ENCODE measurements at regions not wholly inside any gene's neighbourhood (a gene's known extent, or its start where the extent isn't known, plus 50 kb on each side); places are given as distances from the start of the nearest gene placed in this dataset.

DNA sequence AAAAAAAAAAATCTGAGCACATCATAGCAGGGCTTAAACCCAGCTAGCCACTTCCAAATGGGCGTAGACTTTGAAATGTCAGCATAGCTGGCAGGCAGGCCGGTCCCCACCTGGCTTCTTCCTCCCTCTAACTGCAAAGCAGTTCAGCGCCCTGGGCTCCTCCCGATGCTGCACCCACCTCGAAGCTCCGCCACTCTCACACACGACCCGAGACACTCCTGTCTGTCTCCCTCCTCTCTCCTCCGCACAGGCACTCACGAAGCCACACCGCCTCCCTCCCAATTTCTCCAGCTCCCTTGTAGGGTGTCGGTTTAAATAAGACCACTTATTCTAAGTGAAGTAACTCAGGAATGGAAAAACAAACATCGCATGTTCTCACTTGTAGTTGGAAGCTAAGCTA is 301.3 kb downstream of the NPHP4 start:
- Histone ChIP-seq H3K27ac (ENCODE audit: low read depth, low read length) (no peak overlapping the region), H3K36me3 (ENCODE audit: control insufficient read depth in 3 of 3, insufficient read depth in 3 of 3, low read length in 3 of 3) (no peaks in the 10 kb centered on the region), H3K4me1 (ENCODE audit: control insufficient read depth in 3 of 3, insufficient read depth in 3 of 3, low read length in 3 of 3) (no peaks in the 10 kb centered on the region), H3K27me3 (ENCODE audit: control insufficient read depth in 3 of 3, insufficient read depth in 3 of 3, low read length in 3 of 3) (peaks cover 4 to 25% (median 6%) of the 10 kb centered on the region in 3 donors), H3K4me3 (ENCODE audit: low read length in 3 of 3) (no peak overlapping the region), H3K9me3 (ENCODE audit: control insufficient read depth in 3 of 3, low read length in 3 of 3) (no peaks in the 10 kb centered on the region), H3K9ac (ENCODE audit: low read depth in 1 of 3, low read length in 3 of 3) (no peak overlapping the region)

DNA sequence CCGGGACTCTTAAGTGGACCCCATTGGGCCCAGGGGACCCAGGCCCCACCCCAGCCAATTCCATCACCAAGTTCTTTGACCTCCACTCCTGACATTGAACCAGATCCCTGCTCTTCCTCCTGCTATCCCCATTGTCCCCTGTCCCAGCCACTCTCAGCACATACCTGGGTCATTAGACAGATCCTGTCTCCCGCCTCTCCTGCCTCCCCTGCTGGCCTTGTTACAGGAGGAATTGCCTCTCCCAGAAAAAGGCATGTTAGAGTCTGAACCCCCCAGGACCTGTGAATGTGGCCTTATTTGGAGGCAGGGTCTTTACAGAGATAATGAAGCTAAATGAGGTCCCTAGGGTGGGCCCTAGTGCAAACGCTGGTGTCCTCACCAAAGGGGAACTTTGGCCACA is 301.9 kb downstream of the NPHP4 start:
- Histone ChIP-seq H3K9ac (ENCODE audit: low read depth in 1 of 3, low read length in 3 of 3) (no peak overlapping the region), H3K4me3 (ENCODE audit: low read length in 3 of 3) (no peak overlapping the region), H3K4me1 (ENCODE audit: control insufficient read depth in 3 of 3, insufficient read depth in 3 of 3, low read length in 3 of 3) (no peaks in the 10 kb centered on the region), H3K27me3 (ENCODE audit: control insufficient read depth in 3 of 3, insufficient read depth in 3 of 3, low read length in 3 of 3) (peaks cover 8 to 31% (median 9%) of the 10 kb centered on the region in 3 donors), H3K9me3 (ENCODE audit: control insufficient read depth in 3 of 3, low read length in 3 of 3) (no peaks in the 10 kb centered on the region), H3K27ac (ENCODE audit: low read depth, low read length) (no peak overlapping the region), H3K36me3 (ENCODE audit: control insufficient read depth in 3 of 3, insufficient read depth in 3 of 3, low read length in 3 of 3) (no peaks in the 10 kb centered on the region)

DNA sequence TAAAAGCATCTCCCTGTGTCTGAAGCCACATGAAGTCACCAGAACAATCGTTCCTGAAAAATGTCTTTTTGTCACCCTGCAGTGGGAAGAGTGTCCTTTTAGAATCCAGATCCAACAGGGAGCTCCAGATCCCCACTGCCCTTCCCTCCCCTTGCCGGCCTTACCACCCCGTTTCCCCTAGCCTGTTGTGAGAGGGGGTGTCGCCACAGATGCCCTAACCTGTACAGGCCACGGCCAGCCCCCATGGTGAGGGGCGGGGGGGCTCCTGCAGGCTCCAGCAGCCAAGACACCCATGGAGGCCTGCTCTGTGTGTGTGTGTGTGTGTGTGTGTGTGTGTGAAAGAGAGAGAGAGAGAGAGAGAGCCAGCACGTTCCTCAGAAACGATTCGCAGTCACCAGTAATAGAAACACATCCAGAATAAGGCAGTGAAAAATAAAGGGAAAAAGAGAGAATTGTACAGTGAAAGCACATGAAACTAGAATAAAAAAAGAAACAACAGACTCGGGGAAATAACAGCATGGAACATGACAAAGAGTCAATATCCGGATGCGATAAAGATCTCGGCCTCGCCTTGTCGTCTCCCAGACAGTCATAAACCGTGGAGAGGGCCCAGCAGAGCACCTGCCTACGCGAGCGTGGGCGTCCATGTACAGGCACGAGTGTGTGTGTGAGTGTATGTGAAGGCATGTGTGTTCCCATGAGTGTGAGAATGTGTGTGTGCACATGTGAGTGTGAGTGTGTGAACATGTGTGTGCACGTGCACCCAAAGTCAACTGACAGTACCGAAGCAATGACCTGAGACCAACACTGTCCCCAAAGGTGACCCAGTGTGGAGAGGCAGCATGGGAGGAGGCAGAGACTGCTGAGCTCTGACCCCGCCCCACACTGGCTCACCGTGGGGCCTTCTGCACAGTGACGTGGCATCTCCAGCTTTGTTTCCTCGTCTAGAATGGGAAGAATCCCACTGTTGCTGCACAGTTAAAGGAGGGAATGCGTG is 303.8 kb downstream of the NPHP4 start:
- Histone ChIP-seq H3K9ac (ENCODE audit: low read depth in 1 of 3, low read length in 3 of 3) (no peak overlapping the region), H3K27ac (ENCODE audit: low read depth, low read length) (no peak overlapping the region), H3K4me1 (ENCODE audit: control insufficient read depth in 3 of 3, insufficient read depth in 3 of 3, low read length in 3 of 3) (no peaks in the 10 kb centered on the region), H3K9me3 (ENCODE audit: control insufficient read depth in 3 of 3, low read length in 3 of 3) (peaks cover 0 to 2% (median 0%) of the 10 kb centered on the region in 3 donors), H3K27me3 (ENCODE audit: control insufficient read depth in 3 of 3, insufficient read depth in 3 of 3, low read length in 3 of 3) (peaks cover 8 to 43% (median 17%) of the 10 kb centered on the region in 3 donors), H3K4me3 (ENCODE audit: low read length in 3 of 3) (no peak overlapping the region), H3K36me3 (ENCODE audit: control insufficient read depth in 3 of 3, insufficient read depth in 3 of 3, low read length in 3 of 3) (no peaks in the 10 kb centered on the region)

DNA sequence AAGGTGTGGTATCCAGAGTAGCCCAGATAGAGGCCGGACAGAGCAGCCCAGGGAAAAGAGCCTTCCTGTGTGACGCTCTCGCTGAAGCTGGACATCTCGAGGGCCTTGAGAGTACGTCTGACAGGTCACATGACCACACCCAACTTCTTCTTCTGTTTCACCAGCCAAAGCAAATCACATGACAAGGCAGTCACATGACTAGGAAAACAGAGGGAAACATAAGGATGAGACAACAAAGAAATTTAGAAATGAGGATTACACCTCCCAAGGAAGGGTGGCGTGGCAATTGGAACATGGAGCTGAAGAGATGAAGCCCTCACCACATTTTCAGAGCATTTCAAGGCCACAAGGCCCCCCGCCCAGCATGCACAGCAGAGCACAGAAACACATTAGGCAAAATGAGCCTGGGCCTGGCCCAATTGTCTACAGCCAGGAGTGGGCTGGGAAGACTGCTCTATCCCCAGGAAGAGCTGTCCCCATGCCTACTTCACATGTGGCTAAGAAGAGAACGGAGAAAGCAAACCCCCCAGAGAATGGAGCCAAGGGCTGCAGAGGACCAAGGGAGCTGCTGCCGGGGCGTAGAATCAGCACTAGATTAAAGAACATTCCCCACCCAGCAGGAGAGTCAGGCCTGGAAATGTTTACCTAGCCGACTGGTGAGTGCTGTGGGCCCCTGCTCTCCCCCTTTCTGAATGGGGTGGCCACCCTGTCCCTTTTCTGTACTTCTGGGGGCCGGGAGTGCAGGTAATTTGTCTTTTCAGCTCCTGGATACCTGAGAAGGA is 305.1 kb downstream of the NPHP4 start:
- Histone ChIP-seq H3K4me3 (ENCODE audit: low read length in 3 of 3) (no peak overlapping the region), H3K27ac (ENCODE audit: low read depth, low read length) (no peak overlapping the region), H3K9me3 (ENCODE audit: control insufficient read depth in 3 of 3, low read length in 3 of 3) (peaks cover 0 to 2% (median 0%) of the 10 kb centered on the region in 3 donors), H3K9ac (ENCODE audit: low read depth in 1 of 3, low read length in 3 of 3) (no peak overlapping the region), H3K36me3 (ENCODE audit: control insufficient read depth in 3 of 3, insufficient read depth in 3 of 3, low read length in 3 of 3) (no peaks in the 10 kb centered on the region), H3K4me1 (ENCODE audit: control insufficient read depth in 3 of 3, insufficient read depth in 3 of 3, low read length in 3 of 3) (no peaks in the 10 kb centered on the region), H3K27me3 (ENCODE audit: control insufficient read depth in 3 of 3, insufficient read depth in 3 of 3, low read length in 3 of 3) (peaks cover 8 to 42% (median 20%) of the 10 kb centered on the region in 3 donors)

DNA sequence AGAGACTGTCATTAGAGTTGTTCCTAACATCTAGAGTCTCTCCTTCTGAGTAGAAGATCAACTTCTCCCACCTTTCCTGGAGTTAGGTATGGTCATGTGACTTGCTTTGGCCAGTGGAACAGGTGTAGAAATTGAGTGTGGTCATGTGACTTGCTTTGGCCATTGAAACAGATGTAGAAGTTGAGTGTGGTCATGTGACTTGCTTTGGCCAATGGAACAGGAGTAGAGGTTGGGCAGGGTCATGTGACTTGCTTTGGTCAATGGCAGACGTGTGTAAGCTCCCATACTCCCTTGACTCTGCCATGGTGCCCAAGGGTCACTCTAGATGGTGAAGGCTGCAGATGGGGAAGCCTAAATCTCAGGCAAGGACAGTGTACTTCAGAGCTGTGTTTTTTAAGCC is 306.0 kb downstream of the NPHP4 start:
- Histone ChIP-seq H3K27me3 (ENCODE audit: control insufficient read depth in 3 of 3, insufficient read depth in 3 of 3, low read length in 3 of 3) (peaks cover 8 to 40% (median 20%) of the 10 kb centered on the region in 3 donors), H3K9ac (ENCODE audit: low read depth in 1 of 3, low read length in 3 of 3) (no peak overlapping the region), H3K4me1 (ENCODE audit: control insufficient read depth in 3 of 3, insufficient read depth in 3 of 3, low read length in 3 of 3) (no peaks in the 10 kb centered on the region), H3K4me3 (ENCODE audit: low read length in 3 of 3) (no peak overlapping the region), H3K36me3 (ENCODE audit: control insufficient read depth in 3 of 3, insufficient read depth in 3 of 3, low read length in 3 of 3) (no peaks in the 10 kb centered on the region), H3K9me3 (ENCODE audit: control insufficient read depth in 3 of 3, low read length in 3 of 3) (peaks cover 0 to 2% (median 0%) of the 10 kb centered on the region in 3 donors), H3K27ac (ENCODE audit: low read depth, low read length) (no peak overlapping the region)

DNA sequence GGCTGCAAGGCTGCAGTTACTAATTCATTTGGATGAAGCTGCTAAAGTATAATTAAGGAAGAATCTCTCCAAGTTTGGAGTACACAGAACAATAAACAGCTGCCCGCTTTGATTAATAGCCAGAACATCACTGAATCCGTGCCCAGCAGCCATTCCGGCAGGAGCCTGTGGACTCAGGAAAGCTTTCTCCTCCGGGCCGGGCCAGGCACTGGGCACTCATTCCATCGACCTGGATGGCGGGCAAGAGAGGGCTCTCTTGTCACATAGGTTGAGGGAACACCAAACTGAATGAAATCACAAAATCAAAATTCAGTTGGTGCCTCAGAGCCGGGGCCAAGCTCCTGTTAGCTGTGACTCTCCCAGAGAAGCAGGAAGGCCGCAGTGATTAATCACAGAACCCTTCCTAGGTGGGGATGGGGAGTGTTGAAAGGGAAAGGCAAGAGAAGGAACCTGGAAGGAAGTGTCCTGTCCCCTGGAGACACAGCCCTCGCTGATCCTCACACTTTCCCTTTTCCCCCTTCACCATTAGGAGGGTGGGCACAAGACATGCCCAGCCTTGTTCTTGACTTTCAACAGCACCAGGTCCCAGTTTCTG is 306.7 kb downstream of the NPHP4 start:
- no peak overlapping the region for H3K9ac ChIP-seq (ENCODE audit: low read depth in 1 of 3, low read length in 3 of 3)
- H3K4me1 ChIP-seq (ENCODE audit: control insufficient read depth in 3 of 3, insufficient read depth in 3 of 3, low read length in 3 of 3): no peaks in the 10 kb centered on the region
- H3K27ac ChIP-seq (ENCODE audit: low read depth, low read length): no peak overlapping the region
- peaks cover 0 to 2% (median 0%) of the 10 kb centered on the region in 3 donors for H3K9me3 ChIP-seq (ENCODE audit: control insufficient read depth in 3 of 3, low read length in 3 of 3)
- peaks cover 8 to 37% (median 20%) of the 10 kb centered on the region in 3 donors for H3K27me3 ChIP-seq (ENCODE audit: control insufficient read depth in 3 of 3, insufficient read depth in 3 of 3, low read length in 3 of 3)
- H3K4me3 ChIP-seq (ENCODE audit: low read length in 3 of 3): no peak overlapping the region
- H3K36me3 ChIP-seq (ENCODE audit: control insufficient read depth in 3 of 3, insufficient read depth in 3 of 3, low read length in 3 of 3): no peaks in the 10 kb centered on the region

DNA sequence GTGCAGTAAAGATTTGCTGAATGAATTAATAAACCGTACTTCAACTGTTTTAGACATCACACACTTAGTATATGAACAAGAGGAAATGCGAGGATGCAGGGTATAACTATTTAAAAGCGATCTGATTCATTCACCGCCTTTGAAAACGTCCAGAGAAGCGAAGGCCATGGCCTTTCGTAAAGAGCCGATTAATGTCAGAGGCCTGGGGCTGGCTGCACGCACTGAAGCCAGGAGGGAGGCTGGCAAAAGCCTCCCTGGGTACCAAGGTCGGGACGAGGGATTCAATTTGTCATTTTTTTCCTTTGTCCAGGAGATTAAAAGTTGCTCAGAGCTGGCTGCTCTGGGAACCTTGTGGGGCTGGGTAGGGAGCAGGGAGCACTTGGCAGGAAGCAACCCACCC is 307.4 kb downstream of the NPHP4 start:
- H3K27me3 ChIP-seq (ENCODE audit: control insufficient read depth in 3 of 3, insufficient read depth in 3 of 3, low read length in 3 of 3): peaks cover 8 to 31% (median 20%) of the 10 kb centered on the region in 3 donors
- no peak overlapping the region for H3K4me3 ChIP-seq (ENCODE audit: low read length in 3 of 3)
- H3K36me3 ChIP-seq (ENCODE audit: control insufficient read depth in 3 of 3, insufficient read depth in 3 of 3, low read length in 3 of 3): no peaks in the 10 kb centered on the region
- peaks cover 0 to 2% (median 0%) of the 10 kb centered on the region in 3 donors for H3K9me3 ChIP-seq (ENCODE audit: control insufficient read depth in 3 of 3, low read length in 3 of 3)
- no peaks in the 10 kb centered on the region for H3K4me1 ChIP-seq (ENCODE audit: control insufficient read depth in 3 of 3, insufficient read depth in 3 of 3, low read length in 3 of 3)
- H3K27ac ChIP-seq (ENCODE audit: low read depth, low read length): no peak overlapping the region
- H3K9ac ChIP-seq (ENCODE audit: low read depth in 1 of 3, low read length in 3 of 3): no peak overlapping the region

DNA sequence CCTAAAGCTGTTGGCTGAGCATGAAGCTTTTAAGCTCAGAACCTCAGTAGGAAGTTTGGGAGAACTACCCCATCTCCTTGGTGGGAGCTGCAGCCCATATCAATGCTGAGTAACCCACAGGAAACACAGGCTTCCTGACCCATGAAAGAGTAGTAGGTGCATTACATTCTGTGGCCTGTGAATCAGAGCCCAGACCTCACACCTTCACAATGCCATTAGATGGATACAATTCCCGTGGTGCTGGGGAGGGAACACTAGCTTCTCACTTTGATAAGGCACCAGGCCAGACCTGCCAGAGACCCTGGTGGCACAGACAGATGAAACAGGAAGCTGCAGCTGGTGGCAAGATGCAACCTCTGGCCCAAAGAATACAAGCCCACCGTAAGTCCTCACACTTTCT is 308.8 kb downstream of the NPHP4 start:
- Histone ChIP-seq H3K4me1 (ENCODE audit: control insufficient read depth in 3 of 3, insufficient read depth in 3 of 3, low read length in 3 of 3) (no peaks in the 10 kb centered on the region), H3K27me3 (ENCODE audit: control insufficient read depth in 3 of 3, insufficient read depth in 3 of 3, low read length in 3 of 3) (peaks cover 8 to 24% (median 15%) of the 10 kb centered on the region in 3 donors), H3K9me3 (ENCODE audit: control insufficient read depth in 3 of 3, low read length in 3 of 3) (peaks cover 0 to 2% (median 0%) of the 10 kb centered on the region in 3 donors), H3K36me3 (ENCODE audit: control insufficient read depth in 3 of 3, insufficient read depth in 3 of 3, low read length in 3 of 3) (no peaks in the 10 kb centered on the region), H3K27ac (ENCODE audit: low read depth, low read length) (no peak overlapping the region), H3K9ac (ENCODE audit: low read depth in 1 of 3, low read length in 3 of 3) (no peak overlapping the region), H3K4me3 (ENCODE audit: low read length in 3 of 3) (no peak overlapping the region)

DNA sequence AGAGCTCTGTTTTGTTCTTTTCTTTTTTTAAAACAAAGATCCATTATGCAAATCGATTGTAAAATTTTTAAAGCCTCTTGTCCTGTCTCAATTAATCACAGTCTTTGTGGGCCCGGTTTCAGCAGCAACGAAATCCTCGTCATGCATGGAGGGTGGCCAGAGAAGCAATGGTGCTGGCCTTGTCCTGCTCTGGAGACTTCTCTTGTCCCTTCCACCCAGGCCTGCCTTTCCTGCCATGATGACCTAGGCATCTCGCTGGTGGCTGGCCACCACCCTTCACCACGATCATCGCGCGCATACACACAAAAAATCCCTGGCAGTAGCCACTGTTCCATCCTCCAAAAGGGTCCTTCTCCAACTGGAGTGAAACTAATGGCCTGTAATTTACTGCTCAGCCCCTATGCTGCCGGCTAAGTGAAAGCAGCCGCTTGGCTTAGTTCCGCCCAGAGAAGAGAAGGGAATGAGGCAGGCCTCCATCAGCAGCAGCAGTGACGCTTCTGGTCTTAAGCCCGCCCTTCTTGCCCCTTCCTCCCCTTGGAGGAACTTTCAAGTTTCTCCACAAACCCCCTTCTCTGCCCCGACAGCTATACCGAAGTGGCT is 309.5 kb downstream of the NPHP4 start:
- no peak overlapping the region for H3K27ac ChIP-seq (ENCODE audit: low read depth, low read length)
- H3K9ac ChIP-seq (ENCODE audit: low read depth in 1 of 3, low read length in 3 of 3): no peak overlapping the region
- H3K36me3 ChIP-seq (ENCODE audit: control insufficient read depth in 3 of 3, insufficient read depth in 3 of 3, low read length in 3 of 3): no peaks in the 10 kb centered on the region
- H3K27me3 ChIP-seq (ENCODE audit: control insufficient read depth in 3 of 3, insufficient read depth in 3 of 3, low read length in 3 of 3): peaks cover 8 to 31% (median 15%) of the 10 kb centered on the region in 3 donors
- H3K4me1 ChIP-seq (ENCODE audit: control insufficient read depth in 3 of 3, insufficient read depth in 3 of 3, low read length in 3 of 3): no peaks in the 10 kb centered on the region
- no peak overlapping the region for H3K4me3 ChIP-seq (ENCODE audit: low read length in 3 of 3)
- peaks cover 0 to 2% (median 0%) of the 10 kb centered on the region in 3 donors for H3K9me3 ChIP-seq (ENCODE audit: control insufficient read depth in 3 of 3, low read length in 3 of 3)
